IgD-negative memory B cell (primary cell): ENCODE measurements at regions not wholly inside any gene's neighbourhood (a gene's known extent, or its start where the extent isn't known, plus 50 kb on each side); places are given as distances from the start of the nearest gene placed in this dataset.
"Not testable (repeated sequence)": the region's sequence is repeated elsewhere in the genome, so short reads cannot be mapped to it uniquely, and the experiment has no call there.

Source experiments
- H3K27ac Mint-ChIP-seq, 3 donors: one replicate each; pipeline ENCODE4 v1.8.0; 2020 to 2022; ENCODE audit warnings: mild to moderate bottlenecking in 3 of 3, mixed read lengths in 3 of 3, moderate library complexity in 1 of 3
- H3K27me3 Mint-ChIP-seq: one replicate; pipeline ENCODE4 v1.8.0; 2021; ENCODE audit warnings: mixed read lengths
- H3K36me3 Mint-ChIP-seq: one replicate; pipeline ENCODE4 v1.8.0; 2020; ENCODE audit warnings: mild to moderate bottlenecking, mixed read lengths
- H3K4me1 Mint-ChIP-seq, 3 donors: one replicate each; pipeline ENCODE4 v1.8.0; 2020 to 2022; ENCODE audit warnings: mixed read lengths in 3 of 3, mild to moderate bottlenecking in 1 of 3
- H3K4me3 Mint-ChIP-seq, 4 donors: one replicate each; pipeline ENCODE4 v1.8.0; 2020 to 2022; ENCODE audit warnings: mild to moderate bottlenecking in 4 of 4, mixed read lengths in 4 of 4, moderate library complexity in 3 of 4
- H3K9me3 Mint-ChIP-seq, 3 donors: one replicate each; pipeline ENCODE4 v1.8.0; 2020 to 2021; ENCODE audit warnings: mixed read lengths in 3 of 3, mild to moderate bottlenecking in 1 of 3

- Mint-ChIP-seq H3K27ac (no peak overlapping the region), H3K36me3 (no peaks in the 10 kb centered on the region), H3K4me1 (peaks cover 0 to 4% (median 3%) of the 10 kb centered on the region in 3 donors), H3K9me3 (peaks cover 0 to 9% (median 2%) of the 10 kb centered on the region in 3 donors), H3K4me3 (peak overlapping the region in 1 of 4 donors; percentile 23), H3K27me3 (peaks cover 47% of the 10 kb centered on the region)
Observed at GRCh38 chr1:47534436-47534835, 96.6 kb downstream of the FOXD2 start.

DNA sequence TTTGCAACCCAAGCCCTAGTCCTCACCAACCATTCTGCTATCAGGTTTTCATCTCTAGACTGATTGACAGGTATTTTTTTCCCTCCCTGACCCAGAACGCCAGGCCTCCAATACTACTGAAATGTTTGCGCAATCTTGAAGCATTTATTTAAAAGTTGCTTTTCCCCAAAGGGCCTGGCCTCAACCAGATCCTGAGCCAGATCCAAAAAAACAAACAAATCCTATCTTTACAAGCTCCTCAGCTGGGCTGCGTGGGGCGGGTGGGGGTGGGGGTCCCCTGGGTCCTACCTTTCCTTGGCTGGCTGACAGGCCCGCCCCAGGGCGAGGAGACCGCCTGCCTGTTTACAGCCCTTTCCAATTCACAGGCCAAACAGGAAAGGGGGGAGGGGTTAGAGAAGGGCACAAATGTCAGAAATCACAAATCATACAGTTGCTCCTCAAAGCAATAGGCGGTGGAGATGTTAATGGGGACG lies 98.8 kb downstream of the FOXD2 start:
- peaks cover 0 to 4% (median 3%) of the 10 kb centered on the region in 3 donors for H3K4me1 Mint-ChIP-seq
- peaks cover 43% of the 10 kb centered on the region for H3K27me3 Mint-ChIP-seq
- peaks cover 2% of the 10 kb centered on the region in 3 donors for H3K9me3 Mint-ChIP-seq
- no peak overlapping the region for H3K4me3 Mint-ChIP-seq
- H3K36me3 Mint-ChIP-seq: no peaks in the 10 kb centered on the region
- H3K27ac Mint-ChIP-seq: no peak overlapping the region

DNA sequence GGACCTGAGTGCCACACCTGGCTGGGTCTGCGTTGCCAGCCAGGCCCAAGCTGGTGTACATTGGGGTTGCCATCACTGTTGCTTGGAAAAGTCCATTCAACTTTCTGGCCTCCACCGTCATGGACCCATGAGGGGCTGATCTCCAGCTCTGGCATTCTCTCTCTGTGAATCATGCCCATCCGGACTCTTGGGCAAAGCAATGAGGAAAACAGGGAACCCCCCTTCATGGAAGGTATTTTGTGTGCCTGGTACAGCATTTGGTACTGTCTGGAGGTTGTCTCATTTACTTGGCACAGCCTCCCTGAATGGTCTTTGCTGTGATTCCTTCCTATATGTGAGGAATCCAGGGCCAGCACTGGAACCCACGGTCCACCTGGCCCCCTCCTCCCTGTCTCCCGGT lies 99.4 kb downstream of the FOXD2 start:
- H3K4me3 Mint-ChIP-seq: no peak overlapping the region
- peaks cover 0 to 4% (median 3%) of the 10 kb centered on the region in 3 donors for H3K4me1 Mint-ChIP-seq
- H3K36me3 Mint-ChIP-seq: no peaks in the 10 kb centered on the region
- peaks cover 41% of the 10 kb centered on the region for H3K27me3 Mint-ChIP-seq
- H3K27ac Mint-ChIP-seq: no peak overlapping the region
- H3K9me3 Mint-ChIP-seq: peaks cover 2 to 8% (median 7%) of the 10 kb centered on the region in 3 donors

DNA sequence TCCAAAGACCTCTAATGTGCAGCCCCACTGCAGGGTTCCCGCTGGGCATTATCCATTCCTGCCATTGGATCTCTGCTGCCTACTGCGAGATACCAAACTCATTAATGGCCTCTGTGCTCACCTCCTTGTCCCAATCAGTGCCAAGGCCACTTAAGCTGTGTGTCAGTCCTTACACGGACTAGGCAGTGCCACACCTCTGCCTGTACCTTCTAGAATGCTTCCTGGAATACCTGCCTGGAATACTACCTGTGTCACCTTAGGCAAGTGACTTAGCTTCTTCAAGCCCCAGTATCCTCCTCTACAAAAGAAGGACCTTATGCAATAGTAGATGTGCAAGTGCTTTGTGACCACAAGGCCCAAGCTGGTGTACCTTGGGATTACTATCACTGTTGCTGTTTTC lies 100.1 kb downstream of the FOXD2 start:
- peaks cover 0 to 4% (median 3%) of the 10 kb centered on the region in 3 donors for H3K4me1 Mint-ChIP-seq
- H3K27ac Mint-ChIP-seq: no peak overlapping the region
- peaks cover 34% of the 10 kb centered on the region for H3K27me3 Mint-ChIP-seq
- H3K36me3 Mint-ChIP-seq: no peaks in the 10 kb centered on the region
- H3K9me3 Mint-ChIP-seq: peaks cover 2 to 8% (median 8%) of the 10 kb centered on the region in 3 donors
- no peak overlapping the region for H3K4me3 Mint-ChIP-seq

- not testable (repeated sequence) for H3K36me3 Mint-ChIP-seq, H3K9me3 Mint-ChIP-seq, H3K4me1 Mint-ChIP-seq, H3K4me3 Mint-ChIP-seq, H3K27ac Mint-ChIP-seq
- peaks cover 33% of the 10 kb centered on the region for H3K27me3 Mint-ChIP-seq
Observed at GRCh38 chr1:47538530-47538929, 100.7 kb downstream of the FOXD2 start.

DNA sequence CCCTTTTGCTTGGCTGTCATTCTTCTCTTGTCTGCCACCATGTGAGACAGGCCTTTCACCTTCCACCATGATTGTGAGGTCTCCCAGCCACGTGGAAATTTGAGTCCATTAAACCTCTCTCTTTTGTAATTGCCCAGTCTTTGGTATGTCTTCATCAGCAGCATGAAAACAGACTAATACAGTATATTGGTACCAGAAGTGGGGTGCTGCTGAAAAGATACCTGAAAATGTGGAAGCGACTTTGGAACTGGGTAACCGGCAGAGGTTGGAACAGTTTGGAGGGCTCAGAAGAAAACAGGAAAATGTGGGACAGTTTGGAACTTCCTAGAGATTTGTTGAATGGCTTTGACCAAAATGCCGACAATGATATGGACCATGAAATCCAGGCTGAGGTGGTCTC lies 103.9 kb downstream of the FOXD2 start:
- not testable (repeated sequence) for H3K27me3 Mint-ChIP-seq

DNA sequence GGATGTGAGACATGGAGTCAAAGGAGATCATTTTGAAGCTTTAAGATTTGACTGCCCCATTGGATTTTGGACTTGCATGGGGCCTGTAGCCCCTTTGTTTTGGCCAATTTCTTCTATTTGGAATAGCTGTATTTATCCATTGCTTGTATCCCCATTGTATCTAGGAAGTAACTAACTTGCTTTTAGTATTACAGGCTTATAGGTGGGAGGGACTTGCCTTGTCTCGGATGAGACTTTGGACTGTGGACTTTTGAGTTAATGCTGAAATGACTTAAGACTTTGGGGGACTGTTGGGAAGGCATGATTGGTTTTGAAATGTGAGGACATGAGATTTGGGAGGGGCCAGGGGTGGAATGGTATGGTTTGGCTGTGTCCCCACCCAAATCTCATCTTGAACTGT lies 105.2 kb downstream of the FOXD2 start:
- not testable (repeated sequence) for H3K27me3 Mint-ChIP-seq, H3K27ac Mint-ChIP-seq, H3K4me1 Mint-ChIP-seq, H3K4me3 Mint-ChIP-seq, H3K36me3 Mint-ChIP-seq
- peaks cover 5 to 10% (median 8%) of the 10 kb centered on the region in 3 donors for H3K9me3 Mint-ChIP-seq

More for the DNA sequence above, 103.9 kb downstream of the FOXD2 start:
- H3K4me1 Mint-ChIP-seq, H3K27ac Mint-ChIP-seq, H3K36me3 Mint-ChIP-seq, H3K4me3 Mint-ChIP-seq: not testable (repeated sequence)
- H3K9me3 Mint-ChIP-seq: peaks cover 5 to 10% (median 8%) of the 10 kb centered on the region in 3 donors

- no peaks in the 10 kb centered on the region for H3K36me3 Mint-ChIP-seq
- H3K27me3 Mint-ChIP-seq: peaks cover 7% of the 10 kb centered on the region
Observed at GRCh38 chr1:47545912-47546483, 108.2 kb downstream of the FOXD2 start.

GRCh38 chr1:47547753-47548573 lies 110.1 kb downstream of the FOXD2 start:
- Mint-ChIP-seq H3K27ac (no peak overlapping the region), H3K27me3 (peaks cover 8% of the 10 kb centered on the region)

More at GRCh38 chr1:47545912-47546483, 108.2 kb downstream of the FOXD2 start:
- no peak overlapping the region for H3K27ac Mint-ChIP-seq
- H3K4me3 Mint-ChIP-seq: no peak overlapping the region
- peaks cover 5 to 10% (median 8%) of the 10 kb centered on the region in 3 donors for H3K9me3 Mint-ChIP-seq
- peaks cover 0 to 2% (median 0%) of the 10 kb centered on the region in 3 donors for H3K4me1 Mint-ChIP-seq

DNA sequence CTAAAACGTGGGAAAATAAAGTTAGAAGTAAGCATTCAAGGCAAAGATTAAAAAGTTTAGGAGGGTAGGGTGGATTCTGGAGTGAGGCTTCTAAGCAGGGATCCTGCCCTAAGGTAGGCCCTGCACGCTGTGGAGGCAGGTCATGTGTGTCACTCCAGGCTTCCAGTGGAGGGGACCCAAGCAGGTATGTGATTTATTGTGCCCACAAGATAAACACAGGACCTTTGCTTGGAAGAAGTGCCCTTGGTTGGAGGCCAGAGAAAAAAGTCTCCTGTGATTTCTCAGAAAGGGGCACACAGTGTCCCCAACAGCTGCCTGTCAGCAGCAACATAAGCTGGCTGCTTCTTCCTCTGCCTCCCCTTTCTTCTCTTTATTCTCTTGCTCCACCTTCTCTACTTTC lies 110.8 kb downstream of the FOXD2 start:
- H3K27me3 Mint-ChIP-seq: peaks cover 11% of the 10 kb centered on the region
- no peaks in the 10 kb centered on the region for H3K36me3 Mint-ChIP-seq
- H3K27ac Mint-ChIP-seq: no peak overlapping the region
- H3K4me3 Mint-ChIP-seq: no peak overlapping the region
- H3K9me3 Mint-ChIP-seq: peaks cover 0 to 2% (median under 1%) of the 10 kb centered on the region in 3 donors
- peaks cover 0 to 2% (median 0%) of the 10 kb centered on the region in 3 donors for H3K4me1 Mint-ChIP-seq

More at GRCh38 chr1:47547753-47548573, 110.1 kb downstream of the FOXD2 start:
- peaks cover 0 to 2% (median 2%) of the 10 kb centered on the region in 3 donors for H3K9me3 Mint-ChIP-seq
- H3K4me3 Mint-ChIP-seq: no peak overlapping the region
- no peaks in the 10 kb centered on the region for H3K36me3 Mint-ChIP-seq
- H3K4me1 Mint-ChIP-seq: peaks cover 0 to 2% (median 0%) of the 10 kb centered on the region in 3 donors

DNA sequence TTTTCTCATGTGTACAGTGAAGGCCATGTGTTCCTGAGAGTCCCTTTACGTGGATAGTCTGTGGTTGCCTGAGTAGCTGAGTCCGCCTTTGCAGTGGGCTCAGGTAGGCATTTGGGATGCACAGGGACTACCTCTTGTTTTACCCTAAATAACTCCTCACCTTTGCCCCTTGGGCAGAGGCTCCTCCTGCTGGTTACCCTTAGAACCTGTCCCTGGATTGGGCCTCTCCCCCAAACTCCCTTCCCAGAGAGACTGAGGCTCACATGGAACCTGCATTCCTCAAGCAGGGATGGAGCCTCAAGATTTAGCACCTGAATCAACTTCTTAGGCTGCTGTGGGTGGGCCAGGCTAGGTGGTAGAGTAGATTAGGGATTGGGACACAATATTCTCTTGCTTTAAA lies 111.7 kb downstream of the FOXD2 start:
- no peaks in the 10 kb centered on the region for H3K36me3 Mint-ChIP-seq
- peaks cover 14% of the 10 kb centered on the region for H3K27me3 Mint-ChIP-seq
- H3K4me3 Mint-ChIP-seq: no peak overlapping the region
- H3K27ac Mint-ChIP-seq: no peak overlapping the region
- peaks cover 0 to under 1% (median 0%) of the 10 kb centered on the region in 3 donors for H3K9me3 Mint-ChIP-seq
- peaks cover 0 to 2% (median 0%) of the 10 kb centered on the region in 3 donors for H3K4me1 Mint-ChIP-seq

DNA sequence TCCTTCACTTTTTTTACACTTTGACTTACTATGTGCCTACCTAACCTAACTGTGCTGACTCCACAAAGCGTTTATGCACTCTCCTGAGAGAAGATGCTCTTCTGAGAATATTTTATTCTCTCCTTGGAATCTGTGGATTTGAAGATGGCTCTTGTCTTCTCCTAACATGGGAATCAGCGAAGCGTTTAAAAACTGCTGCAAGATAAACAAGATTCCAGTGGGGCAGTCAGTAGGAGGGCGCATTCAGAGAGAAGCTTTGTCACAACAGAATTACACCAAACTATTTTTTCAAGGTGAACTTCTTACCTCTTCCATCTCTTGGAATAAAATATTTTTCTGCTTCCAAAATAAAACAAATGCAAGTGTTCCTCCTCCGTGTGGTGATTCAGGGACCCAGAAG lies 113.1 kb downstream of the FOXD2 start:
- H3K27me3 Mint-ChIP-seq: peaks cover 14% of the 10 kb centered on the region
- H3K36me3 Mint-ChIP-seq: no peaks in the 10 kb centered on the region
- H3K4me1 Mint-ChIP-seq: peaks cover 0 to 2% (median 0%) of the 10 kb centered on the region in 3 donors
- no peak overlapping the region for H3K4me3 Mint-ChIP-seq
- H3K9me3 Mint-ChIP-seq: no peaks in the 10 kb centered on the region
- H3K27ac Mint-ChIP-seq: no peak overlapping the region

- Mint-ChIP-seq H3K27ac (no peak overlapping the region), H3K36me3 (no peaks in the 10 kb centered on the region), H3K27me3 (peaks cover 17% of the 10 kb centered on the region), H3K4me3 (no peak overlapping the region), H3K9me3 (no peaks in the 10 kb centered on the region), H3K4me1 (peaks cover 0 to 2% (median 0%) of the 10 kb centered on the region in 3 donors)
Observed at GRCh38 chr1:47551971-47552528, 114.2 kb downstream of the FOXD2 start.

DNA sequence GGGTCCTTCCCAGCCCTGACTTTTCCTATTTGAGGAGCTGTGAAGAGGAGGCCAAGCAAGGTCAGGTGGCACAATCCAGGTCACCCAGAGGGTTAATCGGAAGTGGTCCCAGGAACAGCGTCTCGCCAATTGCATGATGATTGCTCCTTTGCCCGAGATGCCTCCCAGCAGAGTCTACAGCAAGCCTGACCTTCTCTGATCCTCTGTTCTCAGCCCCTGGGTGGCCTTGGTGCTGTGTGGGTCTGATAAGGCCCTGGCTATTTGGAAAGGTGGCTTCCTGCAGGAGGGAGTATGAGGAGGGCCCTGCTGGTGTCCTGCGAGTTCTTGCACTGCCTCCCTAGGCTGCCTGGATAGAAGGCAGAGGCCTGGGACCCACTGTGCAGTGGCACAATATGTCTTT lies 116.2 kb downstream of the FOXD2 start:
- H3K4me1 Mint-ChIP-seq: no peaks in the 10 kb centered on the region
- peaks cover 16% of the 10 kb centered on the region for H3K27me3 Mint-ChIP-seq
- no peak overlapping the region for H3K27ac Mint-ChIP-seq
- H3K36me3 Mint-ChIP-seq: no peaks in the 10 kb centered on the region
- H3K4me3 Mint-ChIP-seq: no peak overlapping the region
- no peaks in the 10 kb centered on the region for H3K9me3 Mint-ChIP-seq

GRCh38 chr1:47554901-47555300 lies 117.1 kb downstream of the FOXD2 start:
- H3K9me3 Mint-ChIP-seq: no peaks in the 10 kb centered on the region
- H3K27ac Mint-ChIP-seq: no peak overlapping the region
- no peak overlapping the region for H3K4me3 Mint-ChIP-seq
- H3K27me3 Mint-ChIP-seq: peaks cover 15% of the 10 kb centered on the region
- no peaks in the 10 kb centered on the region for H3K36me3 Mint-ChIP-seq
- no peaks in the 10 kb centered on the region for H3K4me1 Mint-ChIP-seq
